NCI-H226 (cell line): ENCODE measurements at regions not wholly inside any gene's neighbourhood (a gene's known extent, or its start where the extent isn't known, plus 50 kb on each side); places are given as distances from the start of the nearest gene placed in this dataset.
"Not testable (repeated sequence)": the region's sequence is repeated elsewhere in the genome, so short reads cannot be mapped to it uniquely, and the experiment has no call there.

ENCODE experiments used
- DNase-seq: peaks from one replicate; pipeline ENCODE4 v3.0.0-alpha.2; 2015

DNA sequence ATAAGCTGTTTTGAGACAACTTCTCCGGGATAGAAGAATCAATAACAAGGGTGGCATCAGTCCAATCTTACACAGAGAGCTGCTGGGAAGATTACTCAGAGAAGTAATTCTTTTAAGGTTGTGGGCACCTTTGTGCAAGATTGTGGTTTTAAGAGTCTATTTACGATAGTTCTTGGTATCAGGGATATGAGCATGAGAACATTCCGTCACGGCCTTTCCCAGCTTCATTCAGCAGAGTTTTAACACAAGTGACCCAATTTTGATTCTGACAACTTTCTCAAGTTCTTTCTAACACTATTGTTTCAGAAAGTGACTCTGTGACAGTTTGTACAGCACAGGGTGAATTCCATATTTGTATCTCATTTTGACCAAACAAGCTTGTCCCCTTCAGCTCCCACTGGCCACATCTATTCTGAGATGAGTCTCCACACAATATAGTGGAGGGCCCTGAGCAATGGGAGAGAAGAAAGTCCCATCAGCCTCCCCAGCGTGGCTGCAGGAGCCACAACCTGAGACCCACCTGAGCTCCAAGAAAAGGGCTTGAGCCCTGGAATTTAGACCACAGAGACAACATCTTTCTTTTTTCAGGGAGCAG, 869.2 kb downstream of the TMEM121 start:
- no peak for DNase-seq

DNA sequence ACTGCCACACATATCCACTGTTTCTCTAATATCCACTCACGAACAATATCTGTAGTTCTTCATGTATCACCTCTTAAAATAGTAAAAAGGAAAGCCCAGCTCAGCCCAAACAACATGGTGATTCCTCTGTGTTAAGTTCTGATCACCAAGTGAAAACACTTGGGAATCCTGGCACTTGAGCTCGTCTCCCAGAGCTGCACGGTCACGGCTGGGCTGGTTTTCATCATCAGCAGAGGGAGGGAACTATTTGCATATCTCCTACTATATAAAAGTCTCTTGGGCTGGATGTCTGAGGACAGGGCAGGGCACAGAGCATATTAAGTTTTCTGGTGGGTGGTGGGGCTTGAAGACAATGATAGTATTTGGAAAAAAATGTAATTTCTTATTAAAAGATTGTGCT, 870.6 kb downstream of the TMEM121 start:
- no peak for DNase-seq

DNA sequence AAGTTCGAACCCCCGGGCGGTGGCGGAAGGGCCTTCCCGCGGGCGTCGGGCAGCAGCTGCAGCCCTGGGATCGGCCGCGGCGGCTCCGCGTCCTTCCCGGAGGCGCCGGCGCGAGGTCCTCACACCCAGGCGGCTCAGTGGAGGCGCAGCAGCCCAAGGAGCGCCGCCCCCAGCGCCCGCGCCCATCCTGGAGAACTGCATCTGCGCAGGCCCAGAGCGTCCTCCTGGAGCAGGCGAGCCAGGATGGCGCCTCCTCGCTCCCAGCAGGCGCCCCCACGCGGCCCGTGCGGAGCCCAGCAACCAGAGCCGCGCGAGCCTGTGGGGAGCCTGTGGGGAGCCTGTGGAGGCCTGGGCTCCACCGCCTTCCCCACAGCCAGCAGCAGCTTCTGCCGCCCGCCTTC, 872.5 kb downstream of the TMEM121 start:
- not testable (repeated sequence) for DNase-seq

DNA sequence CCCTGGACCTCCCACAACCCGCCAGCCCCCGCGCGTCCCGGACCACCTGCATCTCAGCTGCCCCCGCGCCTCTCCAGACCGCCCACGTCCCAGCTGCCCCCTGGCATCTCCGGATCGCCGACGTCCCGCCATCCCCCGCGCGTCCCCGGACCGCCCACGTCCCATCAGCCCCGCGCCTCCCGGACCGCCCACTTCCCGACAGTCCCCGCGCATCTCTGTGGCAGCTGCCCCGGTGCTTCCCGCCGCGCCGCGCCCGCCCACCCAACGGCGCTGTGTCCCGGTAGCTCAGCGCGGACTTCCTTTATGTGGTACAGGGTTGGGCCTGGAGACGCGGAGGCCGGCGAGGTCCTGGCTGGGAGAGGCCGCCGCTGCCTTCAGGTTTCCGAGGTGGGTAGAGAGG, 874.9 kb downstream of the TMEM121 start:
- DNase-seq, result not testable (repeated sequence)

DNA sequence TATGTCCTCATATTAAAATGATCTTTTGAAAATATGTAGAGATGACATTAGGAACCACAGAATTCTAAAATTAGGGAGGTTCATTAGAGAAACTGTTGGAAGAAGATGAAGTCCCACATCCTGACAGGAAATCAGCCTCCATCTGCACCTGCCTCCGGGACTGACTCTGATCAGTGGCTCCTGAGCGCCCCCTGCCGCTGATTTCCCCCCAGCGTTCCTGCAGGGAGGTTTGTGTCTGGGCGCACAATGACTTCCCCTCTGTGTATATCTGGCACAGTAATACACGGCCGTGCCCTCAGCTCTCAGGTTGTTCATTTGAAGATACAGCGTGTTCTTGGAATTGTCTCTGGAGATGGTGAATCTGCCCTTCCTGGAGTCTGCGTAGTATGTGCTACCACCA, 883.8 kb downstream of the TMEM121 start:
- DNase-seq, result not testable (repeated sequence)

DNA sequence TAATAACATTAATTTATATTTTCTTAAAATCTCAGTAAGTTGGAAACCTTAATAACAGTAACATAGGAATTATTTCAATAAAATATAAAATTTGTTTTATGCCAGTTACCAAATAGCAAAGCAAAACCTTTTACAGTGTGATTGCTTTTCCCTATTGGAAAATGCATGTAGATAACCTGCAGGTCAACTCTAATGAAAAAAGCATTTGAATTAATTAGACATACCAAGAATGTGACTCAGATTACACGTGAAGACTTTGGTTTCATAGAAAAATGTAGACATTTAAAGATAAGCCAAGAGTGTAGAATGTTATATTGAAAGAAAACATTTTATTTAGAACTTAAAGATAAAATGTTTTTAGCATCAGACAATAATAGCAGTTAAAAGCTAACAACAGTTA, 888.1 kb downstream of the TMEM121 start:
- DNase-seq, result no peak

DNA sequence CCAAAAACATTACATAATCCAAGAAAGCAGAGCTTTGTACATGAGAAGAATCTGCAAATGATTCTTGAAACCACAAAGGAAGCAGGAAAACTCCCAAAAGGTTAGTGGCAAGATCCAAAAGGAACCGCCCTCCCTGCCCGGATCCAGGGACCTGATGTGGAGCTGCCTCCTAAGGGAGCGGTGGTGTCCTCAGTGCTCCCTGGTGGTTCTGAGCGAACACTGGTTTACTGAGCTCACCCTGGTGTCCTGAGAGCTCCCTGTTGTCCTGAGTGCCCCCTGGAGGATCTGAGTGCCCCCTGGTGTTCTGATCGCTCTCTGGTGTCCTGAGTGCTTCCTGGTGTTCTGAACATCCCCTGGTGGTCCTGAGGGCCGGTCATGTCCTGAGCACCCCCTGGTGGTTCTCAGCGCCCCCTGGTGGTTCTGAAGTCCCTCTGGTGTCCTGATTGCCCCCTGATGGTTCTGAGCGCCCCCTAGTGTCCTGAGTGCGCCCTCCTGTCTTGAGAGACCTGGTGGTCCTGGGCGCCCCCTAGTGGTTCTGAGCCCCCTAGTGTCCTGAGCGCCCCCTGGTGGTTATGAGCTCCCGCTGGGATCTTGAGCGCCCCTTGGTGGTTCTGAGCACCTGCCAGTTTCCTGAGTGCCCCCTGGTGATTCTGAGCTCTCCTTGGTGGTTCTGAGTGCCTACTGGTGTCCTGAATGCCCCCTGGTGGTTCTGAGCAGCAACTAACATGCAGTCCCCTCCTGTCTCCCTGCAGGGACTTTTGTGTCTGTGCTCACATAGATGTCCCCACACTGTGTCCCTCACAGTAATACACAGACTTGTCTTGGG, 891.1 kb downstream of the TMEM121 start:
- DNase-seq, result no peak

DNA sequence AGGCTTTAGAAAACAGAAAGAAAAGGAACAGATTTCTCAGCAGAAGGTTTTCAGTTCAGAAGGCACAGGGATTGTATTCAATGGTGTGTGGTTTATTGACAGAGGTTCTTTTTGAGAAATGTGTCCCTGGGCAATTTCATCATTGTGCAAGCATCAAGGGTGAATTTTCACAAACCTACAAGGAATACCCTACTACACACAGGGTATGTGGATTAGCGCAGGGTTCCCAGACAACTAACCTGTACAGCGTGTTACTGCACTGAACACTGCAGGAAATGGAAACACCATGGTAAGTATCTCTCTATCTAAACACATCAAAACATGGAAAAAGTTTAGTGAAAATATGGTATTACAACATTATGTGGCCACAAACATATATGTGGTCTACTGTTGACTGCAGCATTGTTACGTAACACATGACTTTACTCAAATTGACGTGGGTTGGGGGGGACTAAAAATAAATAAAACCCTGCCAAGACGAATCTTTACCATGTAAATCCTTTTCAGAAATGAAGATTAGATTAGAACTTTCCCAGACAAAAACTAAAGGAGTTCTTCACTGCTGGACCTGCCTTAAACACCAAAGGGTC, 893.1 kb downstream of the TMEM121 start:
- no peak for DNase-seq

DNA sequence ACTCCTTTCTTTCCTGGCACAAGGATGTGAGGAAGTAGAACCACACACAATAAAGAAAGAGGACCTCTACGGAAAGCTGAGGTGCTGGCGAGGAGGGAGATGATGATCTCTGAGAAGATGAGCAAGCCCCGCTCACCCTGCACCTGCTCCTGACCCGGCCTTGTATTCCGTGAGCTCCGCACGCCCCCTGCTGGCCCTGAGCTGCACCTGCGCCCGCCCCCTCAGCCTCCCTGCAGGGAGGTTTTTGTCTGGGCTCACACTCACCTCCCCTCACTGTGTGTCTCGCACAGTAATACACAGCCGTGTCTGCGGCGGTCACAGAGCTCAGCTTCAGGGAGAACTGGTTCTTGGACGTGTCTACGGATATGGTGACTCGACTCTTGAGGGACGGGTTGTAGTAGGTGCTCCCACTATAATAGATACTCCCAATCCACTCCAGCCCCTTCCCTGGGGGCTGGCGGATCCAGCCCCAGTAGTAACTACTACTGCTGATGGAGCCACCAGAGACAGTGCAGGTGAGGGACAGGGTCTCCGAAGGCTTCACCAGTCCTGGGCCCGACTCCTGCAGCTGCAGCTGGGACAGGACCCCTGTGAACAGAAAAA, 895.1 kb downstream of the TMEM121 start:
- DNase-seq, result not testable (repeated sequence)

DNA sequence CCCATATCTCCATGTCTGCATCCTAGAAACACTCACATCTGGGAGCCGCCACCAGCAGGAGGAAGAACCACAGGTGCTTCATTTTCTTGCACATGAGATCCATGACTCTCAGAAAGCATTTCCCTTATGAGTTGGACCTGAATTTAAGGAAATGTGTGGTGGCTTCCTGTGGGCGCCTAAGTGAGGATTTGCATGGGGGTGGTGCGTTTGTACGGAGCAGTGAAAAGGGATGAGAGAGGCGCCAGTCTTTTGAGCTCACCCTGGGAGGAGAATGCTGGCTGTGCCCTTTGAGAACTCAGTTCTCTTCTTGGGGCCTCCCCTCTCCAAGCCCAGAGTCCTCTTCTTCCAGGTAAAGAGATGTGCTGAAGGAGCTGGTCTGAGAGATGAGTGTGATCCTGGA, 895.7 kb downstream of the TMEM121 start:
- no peak for DNase-seq

DNA sequence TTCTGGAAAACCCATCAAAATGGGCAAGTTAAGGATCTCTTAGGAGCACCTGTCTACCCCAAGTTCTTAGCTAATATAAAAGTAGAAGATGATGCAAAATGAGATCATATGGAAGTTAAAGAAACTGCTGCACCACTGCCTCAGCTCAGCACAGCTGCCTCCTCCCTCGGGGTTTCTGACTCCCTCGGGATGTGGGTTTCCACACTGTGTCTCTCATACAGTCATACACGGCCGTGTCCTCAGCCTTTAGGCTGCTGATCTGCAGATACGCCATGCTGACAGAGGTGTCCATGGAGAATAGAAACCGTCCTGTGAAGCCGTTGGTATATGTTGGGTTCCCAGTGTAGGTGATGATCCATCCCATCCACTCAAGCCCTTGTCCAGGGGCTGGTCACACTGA, 898.8 kb downstream of the TMEM121 start:
- DNase-seq, result not testable (repeated sequence)

DNA sequence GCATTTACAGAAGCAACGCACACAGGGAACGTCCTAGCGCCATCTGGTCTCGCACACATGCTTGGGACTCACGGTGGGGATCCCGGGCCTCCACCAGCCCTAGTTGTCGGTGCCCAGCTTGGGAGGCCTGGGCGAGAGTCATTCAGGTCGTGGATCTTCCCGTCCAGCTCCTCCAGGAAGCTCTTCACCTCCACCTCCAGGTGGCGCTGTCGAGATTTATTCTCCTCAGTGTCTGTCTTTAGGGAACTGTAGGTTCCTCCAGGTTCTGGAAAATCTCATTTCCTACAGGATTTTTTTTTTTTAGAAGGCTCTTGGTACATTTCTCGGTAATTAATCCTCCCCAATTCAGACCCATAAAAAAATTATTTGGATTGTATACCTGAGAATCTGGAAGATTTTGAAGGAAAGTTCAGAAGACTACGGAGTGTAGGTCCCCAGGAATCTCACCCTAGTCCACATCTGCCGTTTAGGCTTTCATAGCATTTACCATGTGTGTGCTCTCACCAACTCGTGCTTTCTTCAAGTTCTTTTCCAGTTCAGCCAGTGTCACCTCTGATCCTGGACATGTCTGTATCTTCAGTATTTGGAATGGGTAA, 910.0 kb downstream of the TMEM121 start:
- no peak for DNase-seq

DNA sequence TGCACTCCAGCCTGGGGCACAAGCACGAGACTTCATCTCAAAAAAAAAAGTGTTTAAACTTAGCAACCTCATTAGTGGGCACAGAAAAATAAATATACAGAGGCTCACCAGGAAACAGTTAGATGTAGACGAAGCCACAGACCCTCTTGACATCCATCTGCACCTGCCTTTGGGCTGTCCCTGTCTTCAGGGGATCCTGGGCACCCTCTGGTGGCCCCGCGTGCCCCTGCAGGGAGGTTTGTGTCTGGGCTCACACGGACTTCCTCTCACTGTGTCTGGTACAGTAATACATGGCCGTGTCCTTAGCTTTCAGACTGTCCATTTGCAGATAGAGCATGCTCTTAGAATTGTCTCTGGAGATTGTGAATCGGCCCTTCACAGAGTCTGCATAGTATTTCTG, 916.5 kb downstream of the TMEM121 start:
- DNase-seq, result no peak

DNA sequence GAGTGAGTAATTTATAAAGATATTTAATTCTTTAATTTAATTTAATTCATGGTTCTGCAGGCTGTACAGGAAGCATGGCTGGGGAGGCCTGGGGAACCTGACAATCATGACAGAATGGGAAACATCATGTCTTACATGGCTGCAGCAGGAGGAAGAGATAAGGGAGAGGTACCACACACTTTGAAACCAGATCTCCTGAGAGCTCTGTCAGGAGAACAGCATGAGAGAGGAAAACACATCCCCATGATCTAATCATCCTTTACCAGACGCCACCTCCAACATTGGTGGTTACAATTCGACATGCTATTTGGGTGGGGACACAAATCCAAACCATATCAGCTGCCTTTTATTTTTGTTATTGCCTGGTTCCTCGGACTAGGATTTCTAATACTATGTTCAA, 928.6 kb downstream of the TMEM121 start:
- DNase-seq, result no peak

DNA sequence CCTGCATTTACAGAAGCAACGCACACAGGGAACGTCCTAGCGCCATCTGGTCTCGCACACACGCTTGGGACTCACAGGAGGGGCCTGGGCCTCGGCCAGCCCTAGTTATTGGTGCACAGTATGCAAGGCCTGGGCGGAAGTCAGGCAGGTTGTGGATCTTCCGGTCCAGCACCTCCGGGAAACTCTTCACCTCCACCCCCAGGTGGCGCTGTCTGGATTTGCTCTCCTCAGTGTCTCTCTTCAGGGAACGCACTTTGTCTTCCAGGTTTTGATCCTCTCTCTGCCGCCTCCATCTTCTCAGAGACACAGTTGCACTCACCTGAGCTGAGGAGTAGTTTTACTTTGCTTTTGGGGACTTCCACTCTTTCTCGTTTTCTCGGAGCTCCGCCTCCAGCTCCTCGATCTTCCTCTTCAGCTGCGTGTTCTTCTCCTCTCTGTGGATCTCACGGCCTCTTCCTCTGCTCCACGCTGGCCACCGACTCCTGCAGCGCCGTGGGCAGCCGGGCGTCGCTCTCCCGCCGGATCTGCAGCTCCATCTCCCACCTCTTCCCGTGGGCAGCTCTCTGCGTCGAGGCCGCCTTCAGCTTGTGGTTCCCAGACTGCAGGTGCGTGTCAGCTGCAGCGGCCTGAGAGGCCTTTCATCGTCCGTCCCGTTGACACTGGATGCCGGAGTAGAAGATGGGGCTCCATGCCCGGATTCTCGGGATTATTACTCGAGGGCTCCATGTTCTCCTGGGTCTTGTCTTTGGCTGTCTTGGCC, 933.8 kb downstream of the TMEM121 start:
- no peak for DNase-seq

DNA sequence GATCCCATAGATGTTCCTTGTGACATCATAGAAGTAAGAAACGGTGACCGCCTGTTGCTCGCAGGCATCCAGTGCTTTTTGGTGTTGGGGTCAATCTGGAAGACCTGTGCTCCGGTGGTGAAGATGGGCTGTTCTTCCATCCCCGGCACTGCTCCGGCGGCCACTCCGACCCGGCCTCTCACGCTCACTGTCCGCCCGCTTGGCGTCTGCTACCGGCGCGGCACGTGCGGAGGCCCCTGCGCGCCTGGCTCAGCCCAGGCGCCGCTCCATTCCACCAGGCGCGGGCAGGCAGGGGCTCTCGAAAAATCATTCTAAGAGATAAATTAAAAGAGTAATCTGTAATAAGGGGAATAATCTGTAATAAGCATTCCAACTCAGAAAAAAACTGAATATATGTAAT, 934.5 kb downstream of the TMEM121 start:
- no peak for DNase-seq

DNA sequence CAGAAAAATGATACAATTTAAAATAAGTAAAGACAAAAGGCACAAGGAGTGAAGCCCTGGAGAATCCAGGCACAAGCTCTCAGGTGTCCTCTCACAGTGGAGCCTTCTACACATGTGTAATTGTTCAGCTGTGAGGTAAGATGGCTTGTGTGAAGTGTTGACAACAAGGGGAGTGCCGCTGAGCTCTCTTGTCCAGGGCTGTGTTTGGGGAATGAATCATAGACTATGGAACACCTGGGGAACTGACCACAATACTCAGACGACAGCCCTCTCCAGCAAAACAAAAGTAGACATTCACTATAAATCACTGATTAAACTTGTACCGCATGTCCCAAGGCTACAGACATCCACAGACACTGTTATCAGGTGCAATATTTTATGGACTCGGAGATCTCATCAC, 940.1 kb downstream of the TMEM121 start:
- not testable (repeated sequence) for DNase-seq

DNA sequence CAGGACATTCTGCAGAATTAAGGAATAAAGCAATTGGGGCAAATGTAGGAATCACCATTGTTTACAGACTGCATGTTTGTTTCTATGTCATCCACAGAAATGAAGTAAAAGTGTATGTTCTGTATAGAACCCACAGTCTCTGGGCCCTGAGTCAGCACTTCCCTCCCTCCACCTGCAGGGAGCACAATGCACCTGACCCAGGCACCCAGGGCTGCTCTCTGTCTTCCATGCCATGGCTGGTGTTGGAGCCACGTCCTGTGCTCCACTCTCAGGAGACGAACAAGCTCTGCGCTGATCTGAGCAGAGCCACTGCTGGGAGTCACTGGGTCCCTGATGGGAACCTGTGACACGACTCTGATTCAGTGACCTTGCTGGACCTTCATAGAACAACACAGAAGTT, 942.5 kb downstream of the TMEM121 start:
- not testable (repeated sequence) for DNase-seq

DNA sequence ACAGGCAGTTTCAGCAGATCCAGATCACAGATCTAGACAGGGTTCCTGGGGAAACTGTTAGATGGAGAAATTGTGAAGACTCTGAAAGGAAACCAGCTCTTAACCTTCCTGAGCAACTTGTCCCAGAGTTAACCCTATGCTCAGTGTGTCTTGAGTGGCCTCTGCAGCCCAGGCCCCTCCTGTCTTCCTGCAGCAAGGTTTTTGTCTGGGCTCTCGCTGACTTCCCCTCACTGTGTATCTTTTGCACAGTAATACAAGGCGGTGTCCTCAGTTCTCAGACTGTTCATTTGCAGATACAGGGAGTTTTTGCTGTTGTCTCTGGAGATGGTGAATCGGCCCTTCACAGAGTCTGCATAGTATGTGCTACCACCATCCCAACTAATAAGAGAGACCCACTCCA, 943.6 kb downstream of the TMEM121 start:
- DNase-seq, result not testable (repeated sequence)

DNA sequence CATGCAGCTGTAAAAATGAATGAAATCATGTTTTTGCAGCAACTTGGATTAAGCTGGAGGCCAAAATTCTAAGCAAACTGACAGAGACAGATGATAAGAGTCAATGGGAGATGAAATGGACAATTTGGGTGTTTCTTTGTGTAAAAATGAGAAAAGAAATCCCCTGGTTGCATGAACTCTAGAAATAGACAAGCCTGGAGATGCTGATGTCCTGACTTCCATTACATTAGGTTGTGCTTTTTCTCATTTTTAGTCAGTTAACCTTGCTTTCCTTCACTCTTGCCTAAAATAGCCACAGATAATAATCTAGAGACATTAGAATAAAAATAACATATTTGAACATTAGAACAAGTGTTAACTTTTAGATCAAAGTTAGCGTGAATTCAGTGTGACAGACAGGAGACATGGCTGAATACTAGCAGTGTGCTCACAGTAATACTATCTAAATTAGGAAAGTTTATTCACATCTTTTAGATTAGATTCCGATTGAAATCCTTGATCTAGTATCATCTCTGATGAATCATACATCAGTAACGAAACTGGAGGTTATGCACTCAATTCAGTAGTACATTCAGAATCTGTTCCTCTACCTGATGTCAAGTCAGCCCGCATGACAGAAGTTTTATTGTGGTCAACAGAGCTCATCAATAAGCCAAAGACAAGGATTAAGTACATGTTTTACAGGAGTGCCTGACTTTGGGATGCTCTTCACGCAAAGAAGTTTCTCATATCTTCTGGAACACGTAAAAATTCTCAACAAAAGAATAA, 948.1 kb downstream of the TMEM121 start:
- not testable (repeated sequence) for DNase-seq

DNA sequence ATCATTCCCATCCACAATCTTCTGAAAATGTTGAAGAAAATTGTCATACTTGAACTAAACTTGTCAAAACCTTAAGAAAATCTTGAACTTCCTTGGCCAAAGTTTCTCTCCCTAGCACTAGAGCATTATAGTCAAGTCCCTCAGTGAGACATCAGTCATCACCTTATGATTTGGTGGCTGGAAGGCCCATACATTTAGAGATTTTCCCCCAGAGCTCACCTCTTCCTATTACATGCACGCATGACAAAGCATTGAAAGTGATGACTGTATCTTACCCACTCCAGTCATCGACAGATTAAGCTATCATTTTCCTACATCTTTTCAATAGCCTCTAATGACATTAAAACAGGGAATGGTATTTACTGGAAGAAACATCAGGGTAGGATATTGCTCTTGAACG, 948.8 kb downstream of the TMEM121 start:
- DNase-seq, result not testable (repeated sequence)

DNA sequence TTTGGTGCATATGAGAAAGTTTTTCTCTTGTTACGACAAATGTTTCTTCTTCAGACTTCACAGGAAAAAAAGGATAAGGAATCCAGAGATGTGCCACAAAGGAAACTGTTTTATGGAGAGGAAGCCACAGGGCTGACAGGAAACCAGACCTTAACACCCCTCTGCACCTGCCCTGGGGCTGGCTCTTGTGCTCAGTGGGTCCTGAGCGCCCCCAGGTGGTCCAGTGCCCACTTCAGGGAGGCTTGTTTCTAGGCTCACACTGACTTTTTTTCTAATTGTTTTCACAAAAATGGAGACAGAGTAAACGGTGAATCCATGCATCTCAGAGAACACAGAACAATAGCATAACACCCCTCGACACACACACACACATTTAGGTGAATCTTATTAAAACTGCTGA, 951.2 kb downstream of the TMEM121 start:
- not testable (repeated sequence) for DNase-seq
